ELF-1 (cell line): ENCODE measurements at regions not wholly inside any gene's neighbourhood (a gene's known extent, or its start where the extent isn't known, plus 50 kb on each side); places are given as distances from the start of the nearest gene placed in this dataset.

Source experiments
- DNase-seq: peaks from one replicate; pipeline ENCODE4 v3.0.0-alpha.2; 2016; ENCODE audit warnings: low read depth, low spot score

DNA sequence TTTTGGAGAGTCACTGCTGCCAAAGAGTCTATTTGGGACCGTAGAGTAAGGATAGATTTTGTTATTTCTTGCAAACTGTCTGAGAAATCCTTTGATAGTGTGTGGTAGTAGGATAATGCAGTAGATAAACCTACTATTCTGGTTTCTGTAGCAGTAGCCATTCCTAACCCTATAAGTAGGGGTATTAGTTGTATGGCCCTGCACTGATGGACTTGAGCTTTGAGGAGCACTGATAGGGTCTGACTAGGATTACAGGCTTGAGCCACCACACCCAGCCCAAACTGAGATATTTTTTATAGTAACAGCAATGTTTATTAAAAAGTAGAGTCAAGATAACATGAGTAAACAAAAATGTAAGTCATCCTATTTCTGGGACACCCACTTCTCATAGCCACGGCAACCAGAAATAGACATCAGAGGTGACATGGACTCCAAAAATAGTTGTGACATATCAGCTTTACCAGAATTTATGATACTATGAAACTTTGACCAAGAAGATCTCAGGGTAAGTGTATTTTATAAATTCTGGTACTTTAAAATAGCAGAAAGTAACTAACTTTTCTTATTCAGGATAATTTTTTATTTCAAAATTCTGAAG is 479.1 kb downstream of the SUCLA2 start:
- DNase-seq: no peak

DNA sequence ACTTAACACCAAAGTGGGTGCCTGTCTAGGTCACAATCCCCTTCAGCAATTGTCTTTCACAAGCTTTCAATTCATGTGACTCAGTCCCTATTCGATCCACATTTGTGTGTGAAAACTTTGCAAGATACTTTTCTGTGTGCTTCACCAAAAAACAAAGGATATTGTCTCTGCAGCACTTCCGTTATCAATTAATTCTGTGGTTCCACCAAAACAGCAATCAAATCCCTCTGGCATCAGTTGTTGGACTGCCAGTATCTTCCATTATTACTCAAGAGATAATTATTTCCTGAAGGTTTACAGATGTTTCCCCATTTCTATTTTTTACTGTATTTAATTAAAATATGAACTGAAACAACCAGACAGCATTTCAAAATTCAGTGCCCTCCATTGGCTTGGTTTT is 481.4 kb downstream of the SUCLA2 start:
- DNase-seq: no peak

DNA sequence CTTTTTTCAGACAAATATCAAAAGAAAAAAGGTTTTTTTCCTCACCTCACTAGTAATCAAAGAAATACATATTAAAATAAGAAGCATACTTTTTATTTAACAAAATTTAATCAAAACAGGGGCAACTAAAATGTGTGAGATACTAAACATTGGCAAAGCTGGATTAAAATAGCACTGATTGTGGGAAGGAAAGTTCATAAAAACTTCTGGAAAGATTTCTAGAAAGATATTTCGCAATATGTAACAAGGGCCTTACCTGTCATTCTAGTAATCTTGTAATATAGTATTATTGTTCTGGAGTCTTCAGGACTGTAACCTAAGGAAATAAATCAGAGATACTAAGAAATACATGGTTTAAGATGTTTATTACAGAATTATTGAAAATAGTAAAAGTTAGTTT is 482.5 kb downstream of the SUCLA2 start:
- DNase-seq: no peak

DNA sequence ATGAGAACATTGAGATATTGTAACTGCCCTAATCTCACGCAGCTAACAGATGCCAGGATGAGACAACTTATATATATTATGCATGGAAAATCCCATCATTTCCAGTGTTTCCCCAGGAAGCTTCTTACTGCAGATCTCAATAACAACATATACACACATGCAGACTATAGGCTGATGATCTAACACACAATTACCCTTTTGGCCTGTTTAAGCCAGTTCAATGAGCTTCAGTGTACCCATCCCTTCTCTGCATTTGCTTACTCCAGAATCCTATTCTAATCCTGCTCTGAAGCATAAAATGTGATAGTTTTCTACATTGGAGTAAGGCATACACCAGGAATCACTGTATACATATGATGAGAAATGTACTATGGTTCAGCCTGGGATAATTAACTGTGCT is 489.4 kb downstream of the SUCLA2 start:
- DNase-seq: no peak

DNA sequence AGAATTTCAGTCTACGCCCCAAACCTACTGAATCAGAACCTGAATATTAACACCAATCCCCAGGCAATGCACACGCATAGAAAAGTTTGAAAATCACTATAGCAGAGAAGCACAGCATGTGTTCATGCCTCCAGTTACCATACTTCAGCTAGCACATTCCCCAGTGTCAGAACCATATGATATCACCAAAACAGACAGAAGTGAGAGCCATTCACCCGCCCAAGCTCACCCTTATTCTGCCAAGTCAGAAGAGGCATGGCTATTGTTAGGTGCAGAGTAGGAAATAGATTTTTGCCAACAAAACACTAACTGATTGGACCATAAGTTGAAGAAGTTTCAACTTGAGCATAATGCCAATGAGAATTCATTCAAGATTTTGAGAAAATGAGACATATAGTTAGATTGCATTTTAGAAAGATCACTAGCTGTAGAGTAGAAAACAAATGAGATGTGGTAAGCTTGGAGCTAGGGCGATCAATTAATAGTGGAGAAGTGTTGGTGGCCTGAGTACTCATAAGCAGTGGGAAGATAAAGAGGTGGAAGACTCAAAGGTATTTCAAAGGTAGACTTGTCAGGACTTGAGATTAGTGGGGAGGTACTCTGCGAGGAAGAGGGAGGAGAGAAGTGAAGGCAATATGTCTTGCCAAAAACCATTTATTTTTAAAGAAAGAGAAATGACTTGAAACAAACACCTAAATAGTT is 492.4 kb downstream of the SUCLA2 start:
- DNase-seq: no peak

DNA sequence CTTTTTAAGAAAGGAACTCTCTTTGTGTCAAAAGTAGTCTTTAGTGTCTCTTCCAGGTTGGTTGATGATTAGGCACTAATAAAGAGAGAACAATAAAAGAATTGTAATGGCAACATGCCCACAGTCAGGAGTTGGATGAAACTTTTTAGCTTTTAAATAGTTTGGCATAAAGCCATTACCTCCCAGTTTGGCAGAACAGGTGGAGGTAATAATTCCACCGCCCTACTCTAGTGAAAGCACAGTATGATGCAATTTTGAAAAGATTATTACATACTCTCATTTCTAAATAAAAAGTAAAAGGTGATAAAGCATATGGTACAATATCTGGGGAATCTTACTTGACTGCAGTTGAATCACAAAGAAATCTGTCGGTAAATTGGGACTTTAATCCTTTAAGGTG is 497.6 kb downstream of the SUCLA2 start:
- no peak for DNase-seq

DNA sequence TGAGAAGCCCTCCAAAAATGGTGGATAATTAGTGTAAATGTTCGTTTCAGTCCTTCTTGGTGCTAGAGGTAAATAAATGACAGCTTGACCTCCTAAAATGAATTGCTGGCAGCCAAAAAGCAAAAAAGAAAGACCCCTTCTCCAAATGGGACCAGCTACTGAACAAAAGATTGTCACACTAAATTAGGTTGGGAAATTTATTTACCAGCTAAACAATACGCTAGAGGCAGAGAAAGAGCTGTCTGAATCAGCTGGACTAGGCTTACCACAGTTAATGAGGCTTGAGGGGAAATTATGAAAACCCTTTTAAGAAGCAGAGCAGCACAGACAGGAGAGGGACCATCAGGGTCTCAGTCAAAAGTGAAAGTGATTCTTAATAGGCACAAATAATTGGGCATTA is 498.9 kb downstream of the SUCLA2 start:
- DNase-seq: no peak

DNA sequence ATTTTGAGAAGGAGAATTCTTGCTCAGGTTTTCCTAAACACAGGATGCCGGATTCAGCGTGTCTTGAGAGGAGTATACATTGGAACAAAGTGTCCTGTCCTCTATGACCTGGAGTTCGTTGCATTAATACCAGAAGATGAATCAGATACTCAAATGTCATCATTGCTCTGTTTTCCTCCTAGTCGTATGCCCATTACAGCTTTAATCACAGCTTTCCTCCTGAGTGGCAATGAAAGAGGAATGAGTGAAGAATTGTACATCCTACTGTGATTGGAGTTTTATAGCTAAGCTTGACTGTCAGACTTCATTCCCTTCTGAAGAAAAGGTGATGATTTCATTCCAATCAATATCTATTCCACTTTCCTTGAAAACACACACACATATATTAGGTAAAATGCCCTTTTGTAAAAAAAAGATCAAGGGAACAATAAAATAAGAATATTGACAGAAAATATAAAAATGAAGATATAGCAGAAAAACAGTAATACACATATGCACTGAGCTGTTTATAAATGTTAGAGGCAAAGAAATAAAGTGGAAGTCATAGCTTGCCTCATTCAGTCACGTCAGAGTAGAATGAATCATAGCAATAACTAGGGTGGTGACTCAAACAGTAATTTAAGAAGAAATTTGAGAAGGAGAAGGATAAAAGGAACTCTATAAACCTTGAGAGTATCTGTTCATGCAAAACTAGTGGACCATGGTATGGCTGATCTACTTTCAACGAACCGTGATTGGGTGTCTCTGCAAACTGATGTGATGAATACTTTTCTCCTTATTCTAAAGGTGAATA is 501.5 kb downstream of the SUCLA2 start:
- no peak for DNase-seq

DNA sequence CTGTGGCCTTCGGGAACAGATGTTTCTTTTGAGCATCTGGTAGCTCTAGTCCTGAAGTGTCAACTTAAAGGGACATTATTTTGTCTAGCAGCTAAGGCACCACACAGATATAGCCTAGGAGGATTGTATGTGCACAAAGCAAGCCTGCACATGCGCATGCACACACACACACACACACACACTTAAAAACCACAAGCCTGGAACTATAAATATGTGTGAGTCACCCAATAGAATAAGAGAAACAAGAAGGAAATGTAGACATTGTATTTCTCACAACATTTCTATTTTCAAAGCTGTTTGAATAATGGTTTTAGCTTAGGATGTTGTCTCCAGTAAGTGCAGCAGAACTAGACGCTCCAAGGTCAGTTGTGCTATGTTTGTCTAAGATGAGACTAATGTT is 516.5 kb downstream of the SUCLA2 start:
- DNase-seq: no peak

DNA sequence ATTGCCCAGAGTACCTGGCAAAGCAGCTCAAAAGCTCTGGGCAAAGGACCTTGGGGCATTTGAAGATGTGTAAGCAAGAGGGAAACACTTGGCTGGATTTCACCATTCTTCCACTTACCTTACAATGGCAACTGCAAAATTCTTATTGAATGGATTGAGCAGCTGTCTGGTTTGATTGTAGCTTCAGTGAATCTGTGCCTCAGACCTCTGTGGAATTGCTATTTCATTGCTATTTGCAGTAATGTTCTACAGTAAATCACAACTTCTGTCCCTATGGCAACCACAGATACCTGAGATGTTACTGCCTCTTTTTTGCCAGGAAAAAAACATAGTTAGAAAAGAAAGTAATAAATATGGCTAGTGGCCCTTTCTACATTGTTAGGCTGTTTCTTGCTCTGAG is 519.5 kb downstream of the SUCLA2 start:
- no peak for DNase-seq

DNA sequence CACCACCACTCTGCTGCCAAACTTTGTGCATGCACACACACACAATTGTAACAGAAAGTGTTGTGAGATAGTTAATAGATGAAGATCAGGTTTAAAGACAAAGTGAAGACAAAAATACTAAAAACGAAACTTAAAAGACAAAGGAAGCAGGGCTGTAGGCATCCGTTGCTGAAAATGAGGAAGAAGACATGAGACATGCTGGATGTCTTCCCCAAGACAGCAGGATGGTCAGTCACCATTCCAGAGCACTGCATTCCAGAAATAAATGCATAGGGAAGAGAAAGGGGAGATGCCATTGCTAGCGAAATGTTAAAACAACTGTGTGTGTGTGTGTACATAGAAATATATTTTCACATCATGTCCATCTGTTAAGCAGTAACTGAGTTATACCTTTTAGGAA is 520.1 kb downstream of the SUCLA2 start:
- no peak for DNase-seq

DNA sequence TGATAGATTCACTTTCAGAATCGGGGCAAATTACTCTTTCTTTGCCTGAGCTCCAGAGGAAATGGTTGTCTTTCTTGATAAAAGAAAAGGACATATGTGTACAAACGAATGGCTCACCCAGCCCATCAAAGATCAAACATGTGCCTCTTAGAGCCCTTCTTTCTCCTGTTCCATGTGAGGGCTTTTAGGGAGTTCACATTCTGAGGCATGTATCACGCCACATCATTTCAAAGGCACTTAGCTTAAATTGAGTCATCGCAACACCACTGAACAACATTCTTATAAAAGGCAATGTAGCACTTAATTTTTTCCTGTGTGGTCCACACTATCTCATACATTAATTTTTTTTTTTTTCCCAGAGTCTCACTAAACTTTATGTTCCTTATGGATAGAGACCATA is 521.0 kb downstream of the SUCLA2 start:
- no peak for DNase-seq

DNA sequence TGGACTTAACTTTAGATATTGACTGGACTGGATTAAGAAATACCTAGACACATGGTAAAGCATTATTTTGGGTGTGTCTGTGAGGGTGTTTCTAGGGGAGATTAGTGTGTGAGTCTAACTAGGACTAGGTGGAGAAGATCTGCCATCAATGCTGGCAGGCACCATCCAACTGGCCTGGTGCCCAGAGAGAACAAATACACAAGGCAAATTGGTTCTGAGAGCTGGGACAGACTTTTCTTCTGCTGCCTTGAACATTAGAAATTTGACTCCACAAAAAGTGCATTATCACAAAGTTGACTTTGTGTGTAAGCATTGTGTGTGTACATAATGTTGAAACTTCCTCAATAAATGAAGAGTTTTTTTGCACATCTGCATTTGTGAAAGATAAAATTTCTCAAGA is 522.1 kb downstream of the SUCLA2 start:
- DNase-seq: no peak

DNA sequence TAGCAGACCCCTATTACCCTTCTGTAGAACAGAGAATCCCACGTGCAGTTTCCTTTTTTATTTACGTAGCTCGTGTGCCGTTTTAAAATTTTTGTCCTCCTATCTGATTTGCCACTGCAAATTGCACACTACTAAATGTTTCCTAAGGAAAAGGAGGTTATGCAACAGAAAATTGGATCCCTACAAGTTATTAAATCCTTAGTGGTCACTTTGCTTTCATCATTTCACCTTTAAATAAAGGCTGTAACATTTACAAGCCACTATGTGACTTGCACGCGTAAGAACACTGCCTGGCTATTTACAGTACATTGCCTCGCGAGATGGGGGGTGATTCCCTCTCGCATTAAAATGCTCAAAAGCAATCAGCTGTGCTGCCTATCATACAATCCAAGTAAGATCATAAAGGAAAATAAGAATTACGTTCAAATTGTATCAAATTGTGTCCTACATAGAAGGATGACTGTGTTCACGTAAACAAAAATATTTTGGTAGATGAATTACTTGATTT is 525.6 kb downstream of the SUCLA2 start:
- no peak for DNase-seq

DNA sequence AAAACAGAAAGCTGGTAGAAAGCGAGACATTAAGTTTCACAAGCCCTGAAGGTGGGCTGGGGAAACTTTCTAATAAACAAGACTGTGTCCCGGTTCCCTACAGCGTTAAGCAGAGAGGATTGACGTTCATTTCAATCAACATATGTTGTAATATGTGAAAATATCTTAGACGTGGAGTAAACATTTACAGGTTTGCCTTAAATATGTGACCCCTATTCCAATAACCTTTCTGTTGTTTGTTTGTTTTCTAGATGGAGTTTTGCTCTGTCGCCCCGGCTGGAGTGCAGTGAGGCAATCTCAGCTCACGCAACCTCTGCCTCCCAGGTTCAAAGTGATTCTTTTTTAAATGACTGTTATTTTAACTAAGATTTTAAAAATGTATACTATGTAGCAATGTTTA is 526.2 kb downstream of the SUCLA2 start:
- DNase-seq: no peak

DNA sequence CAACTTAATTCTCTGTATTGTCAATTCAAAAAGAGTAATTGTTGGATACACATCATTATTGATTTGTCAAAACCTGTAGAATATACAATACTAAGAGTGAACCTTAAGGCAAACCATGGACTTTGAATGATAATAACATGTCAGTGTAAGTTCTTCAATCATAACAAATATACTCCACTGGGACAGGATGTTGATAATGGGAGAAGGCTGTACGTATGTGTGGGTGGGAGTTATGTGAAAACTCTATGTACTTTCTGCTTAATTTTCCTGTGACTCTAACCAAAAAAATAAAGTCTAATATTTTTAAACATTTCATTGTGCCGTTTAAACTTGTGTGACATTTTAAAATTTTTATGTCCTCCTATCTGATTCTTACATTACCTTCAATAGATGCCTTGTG is 526.7 kb downstream of the SUCLA2 start:
- DNase-seq: no peak

DNA sequence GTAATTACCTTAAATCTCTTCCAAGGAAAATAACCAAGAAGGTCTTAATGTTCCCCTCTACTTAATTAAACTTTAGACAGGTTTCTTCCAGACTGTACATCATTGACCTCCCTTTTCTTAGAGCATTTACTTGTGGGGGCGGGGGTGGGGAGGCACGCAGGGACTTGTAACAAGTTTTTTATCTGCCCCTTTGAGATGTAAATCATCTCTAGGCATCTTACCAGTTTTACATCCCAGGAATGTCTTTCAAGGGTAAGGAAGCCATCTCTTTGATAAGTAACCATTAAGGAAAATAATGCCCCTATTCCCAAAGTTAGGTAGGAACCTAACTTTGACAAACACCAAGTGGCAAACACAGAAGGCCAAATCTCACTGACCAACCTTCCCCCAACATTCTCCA is 528.6 kb downstream of the SUCLA2 start:
- peak; percentile 20 for DNase-seq

DNA sequence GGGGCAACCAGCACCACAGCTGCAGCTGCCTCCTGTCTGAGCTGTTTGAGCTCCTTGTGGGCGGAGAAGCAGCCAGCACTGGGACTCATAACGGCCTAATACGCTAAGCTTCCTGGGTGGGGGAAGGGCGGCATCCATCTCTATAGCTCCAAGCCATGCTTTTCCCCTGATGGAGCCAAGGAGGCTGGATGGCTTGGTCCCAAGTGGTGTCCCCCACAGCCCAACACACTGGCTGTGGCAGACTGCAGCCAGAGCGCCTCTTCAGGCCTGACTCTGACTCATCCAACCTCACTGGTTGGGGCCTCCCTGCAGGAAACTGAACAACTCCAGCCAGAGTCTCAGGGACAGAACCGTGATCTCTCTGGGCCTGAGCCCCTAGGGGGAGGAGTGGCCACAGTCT is 537.3 kb downstream of the SUCLA2 start:
- peak; percentile 67 for DNase-seq

DNA sequence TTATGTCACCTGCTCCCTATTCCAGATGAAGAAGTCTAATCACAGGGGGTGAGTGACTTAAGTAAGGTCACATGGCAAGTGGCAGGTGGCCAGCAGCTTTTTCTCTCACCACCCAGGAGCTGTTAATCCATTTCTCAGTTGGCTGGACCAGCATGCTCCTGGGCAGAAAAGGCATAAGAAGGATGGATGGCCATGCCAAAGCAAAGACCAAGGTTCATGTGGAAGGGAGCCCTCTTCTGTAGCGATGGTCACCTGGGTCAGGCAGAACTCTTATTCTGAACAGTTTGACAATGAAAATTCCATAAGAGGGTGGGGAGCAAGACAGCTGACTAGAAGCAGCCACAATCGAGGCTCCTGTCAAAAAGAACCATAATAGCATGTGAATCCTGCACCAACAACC is 538.1 kb downstream of the SUCLA2 start:
- no peak for DNase-seq

DNA sequence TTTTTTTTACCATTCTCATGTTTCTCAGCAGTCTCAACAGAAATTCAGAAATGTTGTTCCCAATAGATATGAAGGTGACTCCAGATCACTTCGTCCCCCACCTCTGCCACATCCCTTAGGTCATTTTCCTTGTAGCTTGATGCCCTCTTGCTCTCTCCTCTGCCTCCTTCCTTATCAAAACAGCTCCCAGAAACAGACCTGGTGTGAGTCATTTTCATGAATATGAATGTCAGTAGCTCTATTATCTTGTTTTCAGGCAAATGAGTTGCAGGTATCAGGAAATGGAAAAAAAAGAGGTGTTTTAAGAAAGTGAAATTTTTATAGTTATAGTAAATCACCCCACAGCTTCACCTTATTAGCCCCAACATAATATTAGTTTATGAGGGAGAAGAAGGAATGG is 539.3 kb downstream of the SUCLA2 start:
- no peak for DNase-seq

DNA sequence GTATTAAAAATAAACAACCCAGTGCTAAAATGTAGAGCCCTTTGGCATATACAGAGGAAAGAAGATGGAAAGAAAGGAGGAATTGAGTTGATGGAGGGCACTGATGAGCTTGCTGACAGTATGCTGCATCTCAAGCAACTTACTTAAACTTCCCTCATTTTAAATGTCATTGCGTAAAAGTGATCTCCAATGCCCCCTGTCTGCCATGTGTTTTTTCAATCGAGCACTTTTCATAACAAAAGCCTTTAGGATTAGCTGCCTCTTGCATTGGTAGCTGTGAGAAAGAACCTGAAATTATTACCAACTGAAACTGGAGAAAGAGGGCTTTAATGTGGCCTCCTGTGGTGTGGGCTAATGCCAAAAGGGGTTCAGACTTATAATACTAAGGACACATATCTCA is 541.6 kb downstream of the SUCLA2 start:
- DNase-seq: no peak

DNA sequence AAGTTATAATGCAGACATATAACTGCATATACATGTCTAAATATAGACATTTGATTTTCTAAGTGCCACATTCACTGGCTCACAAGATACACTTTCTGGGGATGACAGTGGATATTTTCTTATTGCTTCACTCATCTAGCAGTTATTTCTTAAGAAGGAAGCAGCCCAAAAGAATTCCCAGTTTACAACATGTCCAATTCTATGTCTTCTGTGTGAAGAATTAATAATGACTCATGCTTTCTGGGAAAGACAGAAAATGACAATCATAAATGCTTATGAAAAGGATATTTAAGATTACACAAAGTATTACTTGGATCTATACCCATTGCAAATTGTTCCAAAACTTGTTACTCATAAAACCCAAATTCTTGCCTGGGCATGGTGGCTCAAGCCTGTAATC is 543.4 kb downstream of the SUCLA2 start:
- DNase-seq: no peak

DNA sequence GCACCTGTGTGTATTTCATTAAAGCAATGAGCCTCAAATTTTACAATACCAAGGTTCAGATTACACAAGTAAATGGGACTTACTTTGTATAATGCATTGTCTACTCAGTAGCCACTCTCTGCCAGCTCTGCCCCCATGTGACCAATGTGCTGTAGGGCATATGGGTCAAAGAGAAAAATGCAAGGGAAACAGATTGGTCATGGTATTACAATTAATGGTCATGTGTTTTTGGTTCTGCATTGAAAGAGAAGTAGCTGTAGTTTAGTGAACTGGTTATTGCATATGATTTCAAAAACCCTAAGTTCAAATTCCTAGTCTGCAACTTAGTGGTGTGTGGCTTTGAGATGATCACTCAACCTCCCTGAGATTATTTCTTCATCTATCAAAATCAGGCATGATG is 545.4 kb downstream of the SUCLA2 start:
- no peak for DNase-seq
